RWPE2 (cell line): ENCODE measurements at regions not wholly inside any gene's neighbourhood (a gene's known extent, or its start where the extent isn't known, plus 50 kb on each side); places are given as distances from the start of the nearest gene placed in this dataset.
"Not testable (repeated sequence)": the region's sequence is repeated elsewhere in the genome, so short reads cannot be mapped to it uniquely, and the experiment has no call there.

ENCODE experiments used
- ATAC-seq: fragments of 200-7000 bp; cut with Tn5 transposase; 3 replicates; pipeline ENCODE4 v1.9.1; 2021; ENCODE audit warnings: low read depth
- DNase-seq: peaks from one replicate; pipeline ENCODE4 v3.0.0-alpha.2; 2020; ENCODE audit warnings: low spot score
- H3K27ac ChIP-seq: fragments of 450-650 bp; 2 replicates; pipeline ENCODE4 v1.5.1; 2017; ENCODE audit warnings: mild to moderate bottlenecking; ENCODE audit not compliant: poor library complexity, severe bottlenecking
- H3K27me3 ChIP-seq: fragments of 250-450 bp; sonication (Bioruptor Pico); 2 replicates; pipeline ENCODE4 v1.5.1; 2021; ENCODE audit warnings: mild to moderate bottlenecking, moderate library complexity; ENCODE audit not compliant: insufficient read depth, poor library complexity, severe bottlenecking
- H3K36me3 ChIP-seq: fragments of 250-450 bp; sonication (Bioruptor Pico); 2 replicates; pipeline ENCODE4 v1.5.1; 2020; ENCODE audit warnings: low read depth, mild to moderate bottlenecking, moderate library complexity
- H3K4me1 ChIP-seq: fragments of 250-450 bp; sonication (Bioruptor Pico); 2 replicates; pipeline ENCODE4 v1.5.1; 2021; ENCODE audit warnings: mild to moderate bottlenecking, moderate library complexity; ENCODE audit not compliant: insufficient read depth, poor library complexity, severe bottlenecking
- H3K4me3 ChIP-seq: fragments of 250-450 bp; sonication (Bioruptor Pico); 2 replicates; pipeline ENCODE4 v1.5.1; 2021; ENCODE audit warnings: mild to moderate bottlenecking, moderate library complexity; ENCODE audit not compliant: severe bottlenecking
- H3K9me3 ChIP-seq: fragments of 250-450 bp; sonication (Bioruptor Pico); 2 replicates; pipeline ENCODE4 v1.5.1; 2021; ENCODE audit warnings: mild to moderate bottlenecking, moderate library complexity; ENCODE audit not compliant: severe bottlenecking
- TF ChIP-seq, protein P1 (sequence below): fragments of 450-650 bp; IDR thresholded peaks from one replicate; pipeline ENCODE4 v1.5.1; 2017; ENCODE audit warnings: mild to moderate bottlenecking, moderate library complexity; ENCODE audit not compliant: poor library complexity, severe bottlenecking

DNA sequence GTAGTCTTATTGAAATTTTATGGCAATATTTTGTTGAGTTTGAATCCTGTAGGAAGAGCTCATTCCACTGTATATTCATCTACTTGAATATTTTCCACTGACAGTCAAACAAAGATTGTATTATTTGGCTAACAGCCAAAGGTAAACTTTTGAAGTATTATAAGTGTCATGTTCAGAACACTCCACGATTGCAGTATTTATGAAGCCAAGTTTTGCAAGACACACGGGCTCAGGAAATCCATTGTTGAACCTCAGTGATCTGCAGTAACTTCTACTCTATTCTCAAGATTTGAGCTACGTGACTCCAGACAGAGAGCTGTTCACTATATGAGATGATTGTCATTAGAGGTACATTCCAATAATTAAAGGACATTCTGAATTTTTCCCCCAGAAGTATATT, 302.7 kb upstream of the ADGRL3 start:
- no peak for ATAC-seq

DNA sequence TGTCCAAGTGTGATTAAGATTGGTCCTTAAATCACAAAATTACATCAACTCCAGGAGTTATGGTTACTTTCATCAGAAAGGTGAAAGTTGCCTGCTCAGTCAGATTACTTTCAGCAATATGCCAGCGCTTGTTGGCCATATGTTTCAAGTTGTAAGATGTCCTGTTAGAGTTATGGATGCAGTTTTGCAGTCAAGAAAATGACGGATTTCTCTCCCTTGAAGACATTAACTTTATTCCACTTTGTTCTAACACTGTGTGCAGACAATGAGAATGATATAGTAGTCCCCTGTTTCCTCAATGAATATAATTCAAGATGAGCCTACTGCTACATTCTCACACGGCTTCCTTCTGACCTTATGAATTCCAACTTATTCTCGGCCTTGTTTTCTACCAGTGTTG, 295.0 kb upstream of the ADGRL3 start:
- no peak for ATAC-seq
- TF ChIP-seq, protein P1, sequence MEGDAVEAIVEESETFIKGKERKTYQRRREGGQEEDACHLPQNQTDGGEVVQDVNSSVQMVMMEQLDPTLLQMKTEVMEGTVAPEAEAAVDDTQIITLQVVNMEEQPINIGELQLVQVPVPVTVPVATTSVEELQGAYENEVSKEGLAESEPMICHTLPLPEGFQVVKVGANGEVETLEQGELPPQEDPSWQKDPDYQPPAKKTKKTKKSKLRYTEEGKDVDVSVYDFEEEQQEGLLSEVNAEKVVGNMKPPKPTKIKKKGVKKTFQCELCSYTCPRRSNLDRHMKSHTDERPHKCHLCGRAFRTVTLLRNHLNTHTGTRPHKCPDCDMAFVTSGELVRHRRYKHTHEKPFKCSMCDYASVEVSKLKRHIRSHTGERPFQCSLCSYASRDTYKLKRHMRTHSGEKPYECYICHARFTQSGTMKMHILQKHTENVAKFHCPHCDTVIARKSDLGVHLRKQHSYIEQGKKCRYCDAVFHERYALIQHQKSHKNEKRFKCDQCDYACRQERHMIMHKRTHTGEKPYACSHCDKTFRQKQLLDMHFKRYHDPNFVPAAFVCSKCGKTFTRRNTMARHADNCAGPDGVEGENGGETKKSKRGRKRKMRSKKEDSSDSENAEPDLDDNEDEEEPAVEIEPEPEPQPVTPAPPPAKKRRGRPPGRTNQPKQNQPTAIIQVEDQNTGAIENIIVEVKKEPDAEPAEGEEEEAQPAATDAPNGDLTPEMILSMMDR, result no peak

More for the DNA sequence above, 302.7 kb upstream of the ADGRL3 start:
- TF ChIP-seq, protein P1, result no peak
- Histone ChIP-seq H3K4me1 (no peaks in the 10 kb centered on the region), H3K4me3 (no peak overlapping the region), H3K36me3 (no peaks in the 10 kb centered on the region), H3K27ac (no peak overlapping the region), H3K27me3 (no peaks in the 10 kb centered on the region), H3K9me3 (no peaks in the 10 kb centered on the region)
- no peak for DNase-seq

DNA sequence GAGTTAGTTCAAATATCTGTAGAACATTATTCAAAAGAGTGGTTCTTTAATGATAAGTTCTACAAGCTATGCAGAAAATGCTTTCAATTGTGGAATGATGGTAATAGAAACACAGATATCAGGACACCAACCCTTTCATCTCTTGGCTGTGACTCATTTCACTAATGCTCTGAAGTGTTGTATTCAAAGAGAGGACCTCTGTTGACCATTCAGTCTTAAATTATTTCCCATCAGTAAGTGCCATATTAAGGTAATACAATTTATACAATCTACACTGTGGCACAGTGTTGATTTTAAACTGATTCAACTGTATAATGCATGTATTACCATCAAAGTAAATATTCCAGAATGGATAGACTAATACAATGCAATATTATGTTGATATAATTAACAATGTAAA, 289.0 kb upstream of the ADGRL3 start:
- no peak overlapping the region for H3K27ac ChIP-seq
- ATAC-seq (no peak), DNase-seq (no peak)
- no peaks in the 10 kb centered on the region for H3K4me1 ChIP-seq
- H3K27me3 ChIP-seq, result no peaks in the 10 kb centered on the region
- TF ChIP-seq, protein P1, result no peak
- H3K36me3 ChIP-seq, result no peaks in the 10 kb centered on the region
- no peaks in the 10 kb centered on the region for H3K9me3 ChIP-seq
- no peak overlapping the region for H3K4me3 ChIP-seq

More for the DNA sequence above, 295.0 kb upstream of the ADGRL3 start:
- Histone ChIP-seq H3K4me1 (no peaks in the 10 kb centered on the region), H3K9me3 (no peaks in the 10 kb centered on the region), H3K27ac (no peak overlapping the region), H3K27me3 (no peaks in the 10 kb centered on the region), H3K36me3 (no peaks in the 10 kb centered on the region), H3K4me3 (no peak overlapping the region)
- no peak for DNase-seq

DNA sequence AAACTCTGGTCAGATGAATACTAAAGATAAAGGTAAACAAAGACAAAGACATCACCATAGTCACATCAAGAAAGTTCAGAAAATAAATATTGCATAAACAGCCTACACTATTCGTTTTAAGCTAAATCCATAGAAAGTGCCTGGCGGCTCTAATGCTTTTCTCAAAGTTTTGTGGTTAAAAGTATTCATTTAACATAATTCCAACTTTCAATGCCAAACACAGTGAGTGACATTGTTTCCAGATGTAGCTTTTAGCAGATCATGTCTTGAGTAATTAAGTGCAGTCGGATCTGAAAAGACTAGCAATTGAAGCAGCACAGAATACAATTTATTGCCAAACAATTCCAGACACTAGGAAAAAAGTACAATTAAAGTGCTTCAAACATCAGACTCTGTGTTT, 287.1 kb upstream of the ADGRL3 start:
- no peak for DNase-seq
- Histone ChIP-seq H3K4me1 (no peaks in the 10 kb centered on the region), H3K4me3 (no peak overlapping the region), H3K9me3 (no peaks in the 10 kb centered on the region), H3K36me3 (no peaks in the 10 kb centered on the region), H3K27ac (no peak overlapping the region), H3K27me3 (no peaks in the 10 kb centered on the region)
- TF ChIP-seq, protein P1, result no peak
- ATAC-seq, result no peak

DNA sequence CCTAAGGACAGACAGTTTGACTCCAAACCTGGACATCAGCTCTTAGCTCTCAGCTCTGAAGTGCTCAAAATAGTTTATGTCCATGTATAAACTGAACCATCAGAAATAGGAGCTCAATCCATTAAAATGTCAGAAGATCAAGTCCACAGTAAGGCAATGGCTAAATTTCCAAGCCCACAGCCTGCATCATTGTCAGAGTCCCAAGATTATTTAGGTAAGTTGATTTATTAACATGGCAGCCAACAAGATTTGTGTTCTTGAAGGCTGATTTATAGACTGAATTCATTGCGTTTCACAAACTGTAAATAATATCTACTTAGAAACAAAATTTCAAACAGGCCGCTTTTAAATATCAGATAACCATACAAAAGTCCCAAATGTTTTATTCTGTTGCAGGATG, 286.5 kb upstream of the ADGRL3 start:
- H3K36me3 ChIP-seq, result no peaks in the 10 kb centered on the region
- H3K27me3 ChIP-seq, result no peaks in the 10 kb centered on the region
- TF ChIP-seq, protein P1, result no peak
- no peaks in the 10 kb centered on the region for H3K9me3 ChIP-seq
- H3K4me3 ChIP-seq, result no peak overlapping the region
- no peak overlapping the region for H3K27ac ChIP-seq
- DNase-seq (no peak), ATAC-seq (no peak)
- no peaks in the 10 kb centered on the region for H3K4me1 ChIP-seq

DNA sequence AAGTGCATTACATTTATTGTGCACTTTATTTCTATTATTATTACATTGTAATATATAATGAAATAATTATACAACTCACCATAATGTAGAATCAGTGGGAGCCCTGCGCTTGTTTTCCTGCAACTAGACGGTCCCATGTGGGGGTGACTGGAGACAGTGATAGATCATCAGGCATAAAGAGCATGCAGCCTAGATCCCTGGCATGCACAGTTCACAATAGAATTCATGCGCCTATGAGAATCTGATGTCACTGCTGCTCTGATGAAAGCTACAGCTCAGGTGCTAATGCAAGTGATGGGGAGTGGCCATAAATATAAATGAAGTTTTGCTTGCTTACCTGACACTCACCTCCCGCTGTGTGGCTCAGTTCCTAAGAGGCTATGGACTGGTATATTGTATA, 278.4 kb upstream of the ADGRL3 start:
- H3K4me1 ChIP-seq, H3K36me3 ChIP-seq, H3K27me3 ChIP-seq, H3K27ac ChIP-seq, DNase-seq, H3K9me3 ChIP-seq, ATAC-seq, H3K4me3 ChIP-seq: not testable (repeated sequence)
